OCI-LY1 (cell line): ENCODE measurements at regions not wholly inside any gene's neighbourhood (a gene's known extent, or its start where the extent isn't known, plus 50 kb on each side); places are given as distances from the start of the nearest gene placed in this dataset.

Source experiments
- CTCF ChIP-seq: fragments of 200-600 bp; sonication (generic), shearing (Covaris generic); IDR thresholded peaks from 2 replicates; pipeline ENCODE4 v1.5.1; 2017; ENCODE audit warnings: mild to moderate bottlenecking, antibody characterized with exemption, low read length, moderate library complexity, mixed read lengths
- EZH2 ChIP-seq: fragments of 200-600 bp; sonication (generic), shearing (Covaris generic); IDR thresholded peaks from 2 replicates; pipeline ENCODE4 v1.8.0; 2017; ENCODE audit warnings: borderline replicate concordance, mixed run types, mild to moderate bottlenecking, antibody characterized with exemption, low read length, moderate library complexity, mixed read lengths

- TF ChIP-seq CTCF (no peak), EZH2 (no peak)
Measured at GRCh38 chr21:28454564-28455252, 538.0 kb downstream of the LTN1 start.
